H9 (cell line): ENCODE measurements at regions not wholly inside any gene's neighbourhood (a gene's known extent, or its start where the extent isn't known, plus 50 kb on each side); places are given as distances from the start of the nearest gene placed in this dataset.

Experiments used
- DNase-seq: peaks from one replicate; pipeline ENCODE4 v3.0.0-alpha.2; 2017
- H2AFZ ChIP-seq: one replicate; pipeline ENCODE4 v1.6.1; 2013; ENCODE audit warnings: mild to moderate bottlenecking, low read length, control low read depth, moderate library complexity
- H2AK5ac ChIP-seq: 2 replicates; pipeline ENCODE4 v1.6.1; 2013; ENCODE audit warnings: low read length, control low read depth, mixed read lengths; ENCODE audit not compliant: insufficient read length
- H2BK120ac ChIP-seq: one replicate; pipeline ENCODE4 v1.6.1; 2013; ENCODE audit warnings: low read depth, mild to moderate bottlenecking, low read length, control low read depth, inconsistent platforms; ENCODE audit not compliant: poor library complexity, severe bottlenecking
- H2BK12ac ChIP-seq: 2 replicates; pipeline ENCODE4 v1.6.1; 2013; ENCODE audit warnings: low read length, control low read depth, mixed read lengths, low read depth; ENCODE audit not compliant: insufficient read length
- H2BK15ac ChIP-seq: 2 replicates; pipeline ENCODE4 v1.6.1; 2013; ENCODE audit warnings: low read depth, low read length, control low read depth
- H2BK20ac ChIP-seq: one replicate; pipeline ENCODE4 v1.6.1; 2013; ENCODE audit warnings: low read depth, mild to moderate bottlenecking, low read length, control low read depth, inconsistent platforms; ENCODE audit not compliant: poor library complexity, severe bottlenecking
- H2BK5ac ChIP-seq: 2 replicates; pipeline ENCODE4 v1.6.1; 2013; ENCODE audit warnings: low read length, control low read depth, mixed read lengths; ENCODE audit not compliant: insufficient read length
- H3K14ac ChIP-seq: 2 replicates; pipeline ENCODE4 v1.6.1; 2013; ENCODE audit warnings: low read length, control low read depth; ENCODE audit not compliant: insufficient read depth
- H3K18ac ChIP-seq: 2 replicates; pipeline ENCODE4 v1.6.1; 2013; ENCODE audit warnings: low read depth, mild to moderate bottlenecking, mixed read lengths, low read length, control low read depth; ENCODE audit not compliant: insufficient read length
- H3K23ac ChIP-seq: 2 replicates; pipeline ENCODE4 v1.6.1; 2013; ENCODE audit warnings: low read length, control low read depth, mixed read lengths, low read depth; ENCODE audit not compliant: insufficient read length
- H3K23me2 ChIP-seq: 2 replicates; pipeline ENCODE4 v1.6.1; 2013; ENCODE audit warnings: low read depth, mild to moderate bottlenecking, mixed read lengths, low read length, control low read depth; ENCODE audit not compliant: insufficient read length, poor library complexity, severe bottlenecking
- H3K27ac ChIP-seq: 2 replicates; pipeline ENCODE4 v1.5.1; 2013; ENCODE audit warnings: low read length, control low read depth, mixed read lengths, low read depth; ENCODE audit not compliant: insufficient read length
- H3K27me3 ChIP-seq: 2 replicates; pipeline ENCODE4 v1.6.1; 2013; ENCODE audit warnings: low read length, control low read depth, inconsistent platforms; ENCODE audit not compliant: insufficient read depth
- H3K4ac ChIP-seq: 2 replicates; pipeline ENCODE4 v1.6.1; 2013; ENCODE audit warnings: low read depth, mild to moderate bottlenecking, control low read depth, inconsistent platforms, low read length, moderate library complexity
- H3K4me1 ChIP-seq: 2 replicates; pipeline ENCODE4 v1.6.1; 2013; ENCODE audit warnings: low read length, control low read depth, inconsistent platforms; ENCODE audit not compliant: insufficient read depth
- H3K4me2 ChIP-seq: 2 replicates; pipeline ENCODE4 v1.6.1; 2013; ENCODE audit warnings: low read length, control low read depth, mixed read lengths; ENCODE audit not compliant: insufficient read length, insufficient read depth
- H3K56ac ChIP-seq: 2 replicates; pipeline ENCODE4 v1.6.1; 2013; ENCODE audit warnings: low read depth, mild to moderate bottlenecking, mixed read lengths, low read length, control low read depth; ENCODE audit not compliant: insufficient read length
- H3K79me1 ChIP-seq: 2 replicates; pipeline ENCODE4 v1.6.1; 2013; ENCODE audit warnings: low read depth, mild to moderate bottlenecking, moderate library complexity, low read length, control low read depth, inconsistent platforms; ENCODE audit not compliant: insufficient read depth, poor library complexity, severe bottlenecking
- H3K79me2 ChIP-seq: 2 replicates; pipeline ENCODE4 v1.6.1; 2013; ENCODE audit warnings: low read length, control low read depth, inconsistent platforms; ENCODE audit not compliant: insufficient read depth
- H3K9ac ChIP-seq: 2 replicates; pipeline ENCODE4 v1.6.1; 2013; ENCODE audit warnings: low read length, control low read depth, mixed read lengths; ENCODE audit not compliant: insufficient read length; ENCODE audit errors: extremely low read depth
- H3K9me3 ChIP-seq: one replicate; pipeline ENCODE4 v1.6.1; 2013; ENCODE audit warnings: low read depth, low read length, inconsistent platforms; ENCODE audit not compliant: control insufficient read depth
- H3T11ph ChIP-seq: one replicate; pipeline ENCODE4 v1.6.1; 2013; ENCODE audit warnings: mild to moderate bottlenecking, low read length, control low read depth, inconsistent platforms
- H4K20me1 ChIP-seq: one replicate; pipeline ENCODE4 v1.6.1; 2013; ENCODE audit not compliant: control insufficient read depth, insufficient read length, insufficient read depth
- H4K5ac ChIP-seq: 2 replicates; pipeline ENCODE4 v1.6.1; 2013; ENCODE audit warnings: low read depth, mild to moderate bottlenecking, mixed read lengths, low read length, control low read depth; ENCODE audit not compliant: insufficient read length
- H4K8ac ChIP-seq: replicated peaks from 2 replicates; pipeline ENCODE4 v1.6.1; 2013; ENCODE audit warnings: low read length, control low read depth, mixed read lengths, low read depth; ENCODE audit not compliant: insufficient read length
- H4K91ac ChIP-seq: 2 replicates; pipeline ENCODE4 v1.6.1; 2013; ENCODE audit warnings: low read depth, mild to moderate bottlenecking, moderate library complexity, mixed read lengths, low read length, control low read depth; ENCODE audit not compliant: insufficient read length
- H3K27ac Mint-ChIP-seq, 3 experiments: 2 replicates in 2 of 3; 3 replicates in 1 of 3; pipeline ENCODE4 v1.8.0; 2020 to 2021; ENCODE audit warnings: mixed read lengths in 3 of 3, mild to moderate bottlenecking in 1 of 3, moderate library complexity in 1 of 3
- H3K27me3 Mint-ChIP-seq: 2 replicates; pipeline ENCODE4 v1.8.0; 2021; ENCODE audit warnings: low read depth, mild to moderate bottlenecking, moderate library complexity, mixed read lengths
- H3K36me3 Mint-ChIP-seq, 3 experiments: 2 replicates in 2 of 3; 3 replicates in 1 of 3; pipeline ENCODE4 v1.8.0; 2020 to 2021; ENCODE audit warnings: low read depth in 3 of 3, mixed read lengths in 3 of 3; ENCODE audit not compliant: insufficient read depth in 1 of 3
- H3K4me1 Mint-ChIP-seq, 2 experiments: 2 replicates each; pipeline ENCODE4 v1.8.0; 2020; ENCODE audit warnings: mixed read lengths in 2 of 2
- H3K4me3 Mint-ChIP-seq, 2 experiments: 2 replicates in 1 of 2; 3 replicates in 1 of 2; pipeline ENCODE4 v1.8.0; 2020 to 2021; ENCODE audit warnings: mild to moderate bottlenecking in 2 of 2, mixed read lengths in 2 of 2, moderate library complexity in 1 of 2
- H3K9me3 Mint-ChIP-seq, 2 experiments: 2 replicates in 1 of 2; 3 replicates in 1 of 2; pipeline ENCODE4 v1.8.0; 2020; ENCODE audit warnings: mild to moderate bottlenecking in 2 of 2, mixed read lengths in 2 of 2, moderate library complexity in 1 of 2
- CTCF ChIP-seq: fragments of 200-600 bp; sonication (generic); conservative IDR thresholded peaks from 3 replicates; pipeline ENCODE4 v1.8.0; 2021; ENCODE audit warnings: antibody characterized with exemption, mild to moderate bottlenecking
- WGBS: extraction: QIAGEN DNeasy Blood & Tissue Kit; methylation state at CpG from one replicate; pipeline ENCODE4 v1.1.7; 2013; ENCODE audit warnings: missing lambda C conversion rate, low lambda C conversion rate, mixed read lengths; ENCODE audit not compliant: insufficient read length; ENCODE audit errors: extremely low coverage; 5-methylcytosine and 5-hydroxymethylcytosine counted together

- Mint-ChIP-seq H3K4me3 (no peak overlapping the region), H3K9me3 (peaks cover 0 to 5% of the 10 kb centered on the region in 2 experiments; a peak in 1 of 5 replicates), H3K27me3 (no peaks in the 10 kb centered on the region), H3K36me3 (peaks cover 0 to 2% (median 0%) of the 10 kb centered on the region in 3 experiments; a peak in 2 of 7 replicates), H3K27ac (no peak overlapping the region), H3K4me1 (no peaks in the 10 kb centered on the region)
- Histone ChIP-seq H3K9me3 (no peaks in the 10 kb centered on the region), H4K91ac (no peak overlapping the region), H3K27ac (no peak overlapping the region), H2BK120ac (no peak overlapping the region), H4K5ac (no peak overlapping the region), H4K8ac (no peak overlapping the region), H4K20me1 (no peaks in the 10 kb centered on the region), H3K79me1 (no peaks in the 10 kb centered on the region), H3K9ac (no peak overlapping the region), H3K4me1 (no peaks in the 10 kb centered on the region), H3K23me2 (no peaks in the 10 kb centered on the region), H2BK20ac (no peak overlapping the region), H3K27me3 (no peaks in the 10 kb centered on the region), H3K14ac (no peak overlapping the region), H3T11ph (no peak overlapping the region), H2AK5ac (no peak overlapping the region), H3K4ac (no peak overlapping the region), H2BK12ac (no peak overlapping the region), H3K18ac (no peak overlapping the region), H3K4me2 (no peak overlapping the region), H3K56ac (no peak overlapping the region), H3K23ac (no peak overlapping the region), H2AFZ (no peak overlapping the region), H2BK15ac (no peak overlapping the region), H2BK5ac (no peak overlapping the region), H3K79me2 (no peaks in the 10 kb centered on the region)
- no peak for TF ChIP-seq CTCF
- no peak for DNase-seq
- WGBS = no CpG with 5 or more reads among the region's 3 CpGs
Measured at GRCh38 chr5:44927115-44927733, 118.5 kb downstream of the MRPS30 start.
